Caco-2 (cell line): ENCODE measurements at regions not wholly inside any gene's neighbourhood (a gene's known extent, or its start where the extent isn't known, plus 50 kb on each side); places are given as distances from the start of the nearest gene placed in this dataset.
"Not testable (repeated sequence)": the region's sequence is repeated elsewhere in the genome, so short reads cannot be mapped to it uniquely, and the experiment has no call there.

ENCODE experiments used
- BruUV-seq: library from RNA; stranded (reverse); fragments of 400-500 nt; replicated peaks from 2 replicates; lab custom pipeline; 2021; lab: Mats Ljungman, UMichigan
- CTCF ChIA-PET: fragments of 300-600 bp; sonication (Branson Sonifier 250); formaldehyde crosslinking; loops from one replicate; lab custom pipeline; 2022; ENCODE audit warnings: antibody characterized with exemption; lab: Charles Lee
- POLR2A ChIA-PET: fragments of 300-600 bp; sonication (Branson Sonifier 250); formaldehyde crosslinking; loops from one replicate; lab custom pipeline; 2022; ENCODE audit warnings: antibody characterized with exemption; lab: Charles Lee
- DNase-seq, 2 experiments: peaks; one replicate each; pipeline versions ENCODE4 v3.0.0 to v3.0.0-alpha.2; 2020 to 2022
- H3K27me3 ChIP-seq: replicated peaks from 2 replicates; pipeline ENCODE4 v1.6.0; 2011; ENCODE audit warnings: low read length; ENCODE audit not compliant: control insufficient read depth, insufficient read depth
- H3K36me3 ChIP-seq: 2 replicates; pipeline ENCODE4 v1.5.1; 2011; ENCODE audit warnings: low read length; ENCODE audit not compliant: control insufficient read depth, insufficient read depth
- H3K4me1 ChIP-seq: fragments of 250-450 bp; sonication (Bioruptor Pico); 2 replicates; pipeline ENCODE4 v1.5.1; 2020; ENCODE audit warnings: mild to moderate bottlenecking
- H3K4me3 ChIP-seq: 2 replicates; pipeline ENCODE4 v1.5.1; 2011; ENCODE audit warnings: low read depth, mild to moderate bottlenecking, control low read depth, low read length
- H3K9me3 ChIP-seq: fragments of 250-450 bp; sonication (Bioruptor Pico); 2 replicates; pipeline ENCODE4 v1.5.1; 2020; ENCODE audit warnings: mild to moderate bottlenecking, moderate library complexity
- H3K27ac Mint-ChIP-seq: one replicate; pipeline ENCODE4 v1.8.0; 2022; ENCODE audit warnings: mixed read lengths; ENCODE audit not compliant: unreplicated experiment
- H3K27me3 Mint-ChIP-seq: one replicate; pipeline ENCODE4 v1.8.0; 2022; ENCODE audit warnings: mixed read lengths; ENCODE audit not compliant: insufficient read depth, unreplicated experiment
- H3K36me3 Mint-ChIP-seq: one replicate; pipeline ENCODE4 v1.8.0; 2022; ENCODE audit warnings: mild to moderate bottlenecking, mixed read lengths; ENCODE audit not compliant: insufficient read depth, unreplicated experiment
- H3K4me1 Mint-ChIP-seq: one replicate; pipeline ENCODE4 v1.8.0; 2022; ENCODE audit warnings: low read depth, mixed read lengths; ENCODE audit not compliant: unreplicated experiment
- H3K4me3 Mint-ChIP-seq: one replicate; pipeline ENCODE4 v1.8.0; 2022; ENCODE audit warnings: mild to moderate bottlenecking, moderate library complexity, mixed read lengths; ENCODE audit not compliant: unreplicated experiment
- H3K9me3 Mint-ChIP-seq: one replicate; pipeline ENCODE4 v1.8.0; 2022; ENCODE audit warnings: mixed read lengths; ENCODE audit not compliant: unreplicated experiment
- CTCF ChIP-seq, 2 experiments: fragments of 200-600 bp in 1 of 2; IDR thresholded peaks; 1 replicate in 1 of 2; 2 replicates in 1 of 2; pipeline versions ENCODE4 v1.5.1 to v1.8.0; 2011 to 2022; ENCODE audit warnings: antibody characterized with exemption in 1 of 2, control low read depth in 1 of 2, inconsistent platforms in 1 of 2, low read depth in 1 of 2, low read length in 1 of 2, mild to moderate bottlenecking in 1 of 2, moderate library complexity in 1 of 2; ENCODE audit not compliant: insufficient read depth in 1 of 2, severe bottlenecking in 1 of 2, unreplicated experiment in 1 of 2
- intact Hi-C: fragments of 100-400 bp; cut with micrococcal nuclease; formaldehyde crosslinking; loops from one replicate; pipeline ENCODE4 v1.10.0; 2022; ENCODE audit not compliant: unreplicated experiment

GRCh38 chr22:11616811-11617210 lies 3911.2 kb upstream of the OR11H1 start:
- no peaks in the 10 kb centered on the region; the same call in 1 of the 2 replicates for H3K9me3 ChIP-seq
- Mint-ChIP-seq H3K27ac (no peak overlapping the region), H3K4me1 (no peaks in the 10 kb centered on the region), H3K9me3 (peaks cover 78% of the 10 kb centered on the region), H3K36me3 (no peaks in the 10 kb centered on the region), H3K4me3 (no peak overlapping the region), H3K27me3 (no peaks in the 10 kb centered on the region)
- DNase-seq, result no peak
- H3K4me3 ChIP-seq, result no peak overlapping the region
- ChIA-PET POLR2A (no interaction called here), CTCF (no interaction called here)
- intact Hi-C loops, result no loop called here
- H3K4me1 ChIP-seq, result no peaks in the 10 kb centered on the region
- H3K27me3 ChIP-seq, result no peaks in the 10 kb centered on the region
- no peaks in the 10 kb centered on the region for H3K36me3 ChIP-seq
- no peak for TF ChIP-seq CTCF (IDR thresholded peaks at IDR 0.05; ENCODE audit: insufficient read depth in 1 of 2, low read depth in 1 of 2, low read length in 1 of 2, severe bottlenecking in 1 of 2, unreplicated experiment in 1 of 2)
- no TSS peak for BruUV-seq

- peaks cover 63% of the 10 kb centered on the region for H3K9me3 Mint-ChIP-seq
- H3K36me3 ChIP-seq, H3K4me3 ChIP-seq, POLR2A ChIA-PET, H3K36me3 Mint-ChIP-seq, H3K27me3 Mint-ChIP-seq, H3K4me1 Mint-ChIP-seq, H3K4me3 Mint-ChIP-seq, H3K27ac Mint-ChIP-seq, DNase-seq, BruUV-seq, CTCF ChIA-PET, H3K4me1 ChIP-seq, intact Hi-C loops, H3K9me3 ChIP-seq, H3K27me3 ChIP-seq: not testable (repeated sequence)
Observed at GRCh38 chr22:11618322-11618662, 3909.7 kb upstream of the OR11H1 start.

GRCh38 chr22:11618688-11619087 lies 3909.3 kb upstream of the OR11H1 start:
- H3K4me1 ChIP-seq, H3K27me3 ChIP-seq, H3K4me1 Mint-ChIP-seq, H3K9me3 ChIP-seq, H3K4me3 Mint-ChIP-seq, H3K36me3 ChIP-seq, H3K36me3 Mint-ChIP-seq, CTCF ChIA-PET, BruUV-seq, DNase-seq, intact Hi-C loops, H3K27ac Mint-ChIP-seq, POLR2A ChIA-PET, H3K4me3 ChIP-seq, H3K27me3 Mint-ChIP-seq: not testable (repeated sequence)
- H3K9me3 Mint-ChIP-seq, result peaks cover 59% of the 10 kb centered on the region

GRCh38 chr22:11620921-11621762 lies 3906.8 kb upstream of the OR11H1 start:
- H3K36me3 Mint-ChIP-seq, H3K27me3 Mint-ChIP-seq, H3K36me3 ChIP-seq, H3K4me1 ChIP-seq, BruUV-seq, H3K4me3 ChIP-seq, H3K27me3 ChIP-seq, POLR2A ChIA-PET, H3K9me3 ChIP-seq, H3K4me1 Mint-ChIP-seq, H3K4me3 Mint-ChIP-seq, CTCF ChIA-PET, intact Hi-C loops, H3K27ac Mint-ChIP-seq, DNase-seq: not testable (repeated sequence)
- peaks cover 38% of the 10 kb centered on the region for H3K9me3 Mint-ChIP-seq

- intact Hi-C loops, H3K4me3 Mint-ChIP-seq, CTCF ChIA-PET, H3K9me3 ChIP-seq, BruUV-seq, H3K36me3 Mint-ChIP-seq, POLR2A ChIA-PET, H3K36me3 ChIP-seq, H3K4me1 Mint-ChIP-seq, H3K27me3 Mint-ChIP-seq, H3K27me3 ChIP-seq, H3K4me1 ChIP-seq, H3K4me3 ChIP-seq, DNase-seq, H3K27ac Mint-ChIP-seq: not testable (repeated sequence)
- peaks cover 21% of the 10 kb centered on the region for H3K9me3 Mint-ChIP-seq
Observed at GRCh38 chr22:11622774-11623173, 3905.2 kb upstream of the OR11H1 start.

GRCh38 chr22:11625711-11626421 lies 3902.1 kb upstream of the OR11H1 start:
- H3K4me1 ChIP-seq, H3K4me1 Mint-ChIP-seq, H3K9me3 ChIP-seq, CTCF ChIA-PET, H3K27ac Mint-ChIP-seq, H3K4me3 ChIP-seq, H3K9me3 Mint-ChIP-seq, H3K27me3 ChIP-seq, BruUV-seq, H3K4me3 Mint-ChIP-seq, intact Hi-C loops, H3K36me3 ChIP-seq, POLR2A ChIA-PET, H3K36me3 Mint-ChIP-seq, H3K27me3 Mint-ChIP-seq, DNase-seq: not testable (repeated sequence)
